ENCODE measurements at regions not wholly inside any gene's neighbourhood (a gene's known extent, or its start where the extent isn't known, plus 50 kb on each side); places are given as distances from the start of the nearest gene placed in this dataset.

- Histone ChIP-seq H3K9me3 (no peaks in the 10 kb centered on the region), H4K20me1 (ENCODE audit: insufficient read depth) (no peaks in the 10 kb centered on the region)
Observed at GRCh38 chr19:30287973-30288372, 84.2 kb upstream of the ZNF536 start.

More at GRCh38 chr19:30287973-30288372, 84.2 kb upstream of the ZNF536 start:
- H3K79me2 ChIP-seq (ENCODE audit: insufficient read depth) = no peaks in the 10 kb centered on the region
- ChIA-PET CTCF (no interaction called here), POLR2A (no interaction called here)
- no peaks in the 10 kb centered on the region for H3K36me3 ChIP-seq (replicated peaks in 1 of 2; ENCODE audit: control insufficient read depth in 1 of 2, insufficient read depth in 2 of 2, low read length in 1 of 2)
- no peaks in the 10 kb centered on the region; a peak in 2 of 4 replicates for H3K4me1 ChIP-seq (ENCODE audit: control insufficient read depth in 1 of 2, insufficient read depth in 2 of 2, low read depth in 1 of 2, low read length in 1 of 2)
- 33% methylated on average over 5 of the region's 5 CpGs for WGBS (ENCODE audit: low lambda C conversion rate)
- no peak overlapping the region for H3K9ac ChIP-seq
- no peak overlapping the region for H3K4me2 ChIP-seq
- no peak for DNase-seq
- H3F3A ChIP-seq (replicated peaks; ENCODE audit: insufficient read depth) = no peaks in the 10 kb centered on the region
- TF ChIP-seq RFX5 (IDR thresholded peaks at IDR 0.05; ENCODE audit: low read length) (no peak), RCOR1 (IDR thresholded peaks at IDR 0.05; ENCODE audit: low read length) (no peak), MAX (IDR thresholded peaks at IDR 0.05; ENCODE audit: low read depth) (no peak), REST (IDR thresholded peaks at IDR 0.05; ENCODE audit: low read depth, low read length) (no peak), FOXJ3 (CRISPR knock-in tag; IDR thresholded peaks at IDR 0.05) (no peak), NFIC (IDR thresholded peaks at IDR 0.05; ENCODE audit: borderline replicate concordance) (no peak), EZH2phosphoT487 (IDR thresholded peaks at IDR 0.05; ENCODE audit: borderline replicate concordance, low read depth) (no peak), YY1 (IDR thresholded peaks at IDR 0.05; ENCODE audit: low read depth) (no peak), SMC3 (IDR thresholded peaks at IDR 0.05; ENCODE audit: low read depth, low read length) (no peak), POLR2AphosphoS5 (IDR thresholded peaks at IDR 0.05; ENCODE audit: low read depth, low read length) (no peak), JUND (IDR thresholded peaks at IDR 0.05) (no peak), PBX3 (IDR thresholded peaks at IDR 0.05) (no peak)
- no peak overlapping the region for H3K27ac ChIP-seq (ENCODE audit: low read depth in 2 of 2, low read length in 1 of 2)
- H3K27me3 ChIP-seq (ENCODE audit: insufficient read depth) = no peaks in the 10 kb centered on the region
- H3K9me2 ChIP-seq = no peaks in the 10 kb centered on the region
- H2AFZ ChIP-seq (ENCODE audit: low read depth) = no peak overlapping the region
- no peak overlapping the region for H3K4me3 ChIP-seq (ENCODE audit: low read depth in 2 of 2, low read length in 1 of 2)

All from SK-N-SH (cell line).